ENCODE measurements at regions not wholly inside any gene's neighbourhood (a gene's known extent, or its start where the extent isn't known, plus 50 kb on each side); places are given as distances from the start of the nearest gene placed in this dataset.
"Not testable (repeated sequence)": the region's sequence is repeated elsewhere in the genome, so short reads cannot be mapped to it uniquely, and the experiment has no call there.

DNA sequence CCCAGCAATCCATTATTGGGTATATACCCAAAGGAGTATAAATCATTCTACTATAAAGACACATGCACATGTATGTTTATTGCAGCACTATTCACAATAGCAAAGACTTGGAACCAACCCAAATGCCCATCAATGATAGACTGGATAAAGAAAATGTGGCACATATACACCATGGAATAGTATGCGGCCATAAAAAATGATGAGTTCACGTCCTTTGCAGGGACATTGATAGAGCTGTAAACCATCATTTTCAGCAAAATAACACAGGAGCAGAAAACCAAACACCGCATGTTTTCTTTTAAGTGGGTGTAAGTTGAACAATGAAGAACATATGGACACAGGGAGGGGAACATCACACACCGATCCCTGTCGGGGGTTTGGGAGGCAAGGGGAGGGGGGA is 56.7 kb downstream of the PALS2 start:
- DNase-seq (ENCODE audit: unreplicated experiment); H3K27ac Mint-ChIP-seq (ENCODE audit: low read depth, unreplicated experiment); H3K4me3 Mint-ChIP-seq (ENCODE audit: unreplicated experiment); H3K27me3 Mint-ChIP-seq (ENCODE audit: insufficient read depth, unreplicated experiment); H3K36me3 Mint-ChIP-seq (ENCODE audit: insufficient read depth, unreplicated experiment); intact Hi-C loops (cut with micrococcal nuclease); H3K4me1 Mint-ChIP-seq (ENCODE audit: insufficient read depth, unreplicated experiment); BruUV-seq (replicated peaks); POLR2A ChIA-PET: not testable (repeated sequence)
- H3K9me3 Mint-ChIP-seq (ENCODE audit: unreplicated experiment) = peaks cover 26% of the 10 kb centered on the region
- CTCF ChIA-PET = interaction anchor here (1.1 kb wide), 1 partner anchor 182 kb away, joined by 5 read pairs; no protein-coding TSS in a partner anchor

DNA sequence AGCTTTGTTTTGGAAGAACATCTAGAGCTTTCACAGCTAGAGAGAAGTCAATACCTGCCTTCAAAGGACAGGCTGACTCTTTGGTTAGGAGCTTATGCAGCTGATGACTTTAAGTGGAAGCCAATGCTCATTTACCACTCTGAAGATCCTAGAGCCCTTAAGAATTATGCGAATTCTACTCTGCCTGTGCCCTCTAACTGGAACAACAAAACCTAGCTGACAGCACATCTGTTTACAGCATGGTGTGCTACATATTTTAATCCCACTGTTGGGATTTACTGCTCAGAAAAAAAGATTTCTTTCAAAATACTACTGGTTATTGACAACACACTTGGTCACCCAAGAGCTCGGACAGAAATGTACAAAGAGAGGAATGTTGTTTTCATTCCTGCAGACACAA is 57.3 kb downstream of the PALS2 start:
- no peaks in the 10 kb centered on the region for H3K4me1 Mint-ChIP-seq (ENCODE audit: insufficient read depth, unreplicated experiment)

DNA sequence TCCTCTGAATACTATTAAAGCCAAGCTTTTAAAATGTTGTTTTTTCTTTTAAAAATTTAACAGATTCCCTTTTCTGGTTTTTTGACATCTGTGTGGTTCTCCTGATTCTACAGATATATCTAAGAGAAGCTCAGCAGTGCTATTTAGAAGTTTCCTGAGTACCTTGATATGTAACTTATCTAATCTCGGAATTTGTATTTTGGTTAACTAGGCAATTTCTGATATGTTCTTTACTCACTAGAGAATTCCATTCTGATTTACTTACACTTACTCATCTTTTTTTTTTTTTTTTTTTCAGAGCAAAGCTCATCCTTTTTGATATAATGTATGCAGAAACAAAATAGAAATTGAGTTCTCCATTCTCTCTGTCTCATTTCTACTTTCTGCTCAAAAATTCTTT is 63.8 kb downstream of the PALS2 start:
- POLR2A ChIA-PET = interaction anchor here (0.9 to 2.8 kb wide), 2 partner anchors 10 to 64 kb away, joined by 3 to 11 read pairs; partner anchors contain the start of gene PALS2
- no peak overlapping the region for H3K27ac Mint-ChIP-seq (ENCODE audit: low read depth, unreplicated experiment)

More for the DNA sequence above, 57.3 kb downstream of the PALS2 start:
- DNase-seq (ENCODE audit: unreplicated experiment) = no peak
- H3K9me3 Mint-ChIP-seq (ENCODE audit: unreplicated experiment) = peaks cover 26% of the 10 kb centered on the region
- intact Hi-C loops (cut with micrococcal nuclease) = no loop called here
- no peak overlapping the region for H3K4me3 Mint-ChIP-seq (ENCODE audit: unreplicated experiment)
- BruUV-seq (replicated peaks) = no TSS peak
- no peaks in the 10 kb centered on the region for H3K27me3 Mint-ChIP-seq (ENCODE audit: insufficient read depth, unreplicated experiment)
- H3K27ac Mint-ChIP-seq (ENCODE audit: low read depth, unreplicated experiment) = no peak overlapping the region
- ChIA-PET CTCF (interaction anchor here (1.1 kb wide), 1 partner anchor 182 kb away, joined by 5 read pairs; no protein-coding TSS in a partner anchor), POLR2A (no interaction called here)
- TF ChIP-seq, protein P1, sequence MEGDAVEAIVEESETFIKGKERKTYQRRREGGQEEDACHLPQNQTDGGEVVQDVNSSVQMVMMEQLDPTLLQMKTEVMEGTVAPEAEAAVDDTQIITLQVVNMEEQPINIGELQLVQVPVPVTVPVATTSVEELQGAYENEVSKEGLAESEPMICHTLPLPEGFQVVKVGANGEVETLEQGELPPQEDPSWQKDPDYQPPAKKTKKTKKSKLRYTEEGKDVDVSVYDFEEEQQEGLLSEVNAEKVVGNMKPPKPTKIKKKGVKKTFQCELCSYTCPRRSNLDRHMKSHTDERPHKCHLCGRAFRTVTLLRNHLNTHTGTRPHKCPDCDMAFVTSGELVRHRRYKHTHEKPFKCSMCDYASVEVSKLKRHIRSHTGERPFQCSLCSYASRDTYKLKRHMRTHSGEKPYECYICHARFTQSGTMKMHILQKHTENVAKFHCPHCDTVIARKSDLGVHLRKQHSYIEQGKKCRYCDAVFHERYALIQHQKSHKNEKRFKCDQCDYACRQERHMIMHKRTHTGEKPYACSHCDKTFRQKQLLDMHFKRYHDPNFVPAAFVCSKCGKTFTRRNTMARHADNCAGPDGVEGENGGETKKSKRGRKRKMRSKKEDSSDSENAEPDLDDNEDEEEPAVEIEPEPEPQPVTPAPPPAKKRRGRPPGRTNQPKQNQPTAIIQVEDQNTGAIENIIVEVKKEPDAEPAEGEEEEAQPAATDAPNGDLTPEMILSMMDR (IDR thresholded peaks at IDR 0.05; ENCODE audit: unreplicated experiment) = no peak
- peaks cover 8% of the 10 kb centered on the region for H3K36me3 Mint-ChIP-seq (ENCODE audit: insufficient read depth, unreplicated experiment)

DNA sequence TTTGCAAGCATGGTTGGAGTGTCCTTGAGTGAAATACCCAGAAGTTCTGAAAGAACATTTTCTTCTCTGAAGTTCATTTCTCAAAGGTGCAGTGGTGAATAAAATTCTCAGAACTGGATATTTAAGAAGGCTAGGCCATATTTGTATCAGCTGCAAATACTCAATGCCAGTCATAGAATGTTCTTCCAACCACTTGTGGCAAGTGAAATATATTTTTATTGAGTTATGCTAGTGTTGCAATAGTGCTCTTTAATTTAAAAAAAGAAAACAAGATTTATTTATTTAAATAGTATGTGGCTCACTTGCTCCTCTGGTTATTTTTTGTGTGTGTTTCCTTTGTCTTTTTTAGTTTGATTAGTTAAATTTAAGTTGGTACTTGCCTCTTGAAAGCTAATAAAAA is 64.5 kb downstream of the PALS2 start:
- Mint-ChIP-seq H3K36me3 (ENCODE audit: insufficient read depth, unreplicated experiment) (peaks cover under 1% of the 10 kb centered on the region), H3K4me1 (ENCODE audit: insufficient read depth, unreplicated experiment) (no peaks in the 10 kb centered on the region), H3K27me3 (ENCODE audit: insufficient read depth, unreplicated experiment) (no peaks in the 10 kb centered on the region), H3K27ac (ENCODE audit: low read depth, unreplicated experiment) (no peak overlapping the region), H3K4me3 (ENCODE audit: unreplicated experiment) (no peak overlapping the region), H3K9me3 (ENCODE audit: unreplicated experiment) (no peaks in the 10 kb centered on the region)
- BruUV-seq (replicated peaks) = no TSS peak
- DNase-seq (ENCODE audit: unreplicated experiment) = no peak
- TF ChIP-seq, protein P1 (IDR thresholded peaks at IDR 0.05; ENCODE audit: unreplicated experiment) = no peak
- ChIA-PET POLR2A (interaction anchor here (2.8 kb wide), 1 partner anchor 64 kb away, joined by 11 read pairs; the partner anchor contains the start of gene PALS2), CTCF (interaction anchor here (0.6 kb wide), 1 partner anchor 579 kb away, joined by 3 read pairs; no protein-coding TSS in a partner anchor)
- intact Hi-C loops (cut with micrococcal nuclease) = no loop called here

More for the DNA sequence above, 63.8 kb downstream of the PALS2 start:
- H3K27me3 Mint-ChIP-seq (ENCODE audit: insufficient read depth, unreplicated experiment) = no peaks in the 10 kb centered on the region
- no peaks in the 10 kb centered on the region for H3K36me3 Mint-ChIP-seq (ENCODE audit: insufficient read depth, unreplicated experiment)
- H3K4me3 Mint-ChIP-seq (ENCODE audit: unreplicated experiment) = no peak overlapping the region
- DNase-seq (ENCODE audit: unreplicated experiment) = no peak
- TF ChIP-seq, protein P1 (IDR thresholded peaks at IDR 0.05; ENCODE audit: unreplicated experiment) = no peak
- H3K9me3 Mint-ChIP-seq (ENCODE audit: unreplicated experiment) = no peaks in the 10 kb centered on the region
- CTCF ChIA-PET = interaction anchor here (0.6 kb wide), 1 partner anchor 139 kb away, joined by 3 read pairs; no protein-coding TSS in a partner anchor
- intact Hi-C loops (cut with micrococcal nuclease) = no loop called here
- BruUV-seq (replicated peaks) = no TSS peak
- H3K4me1 Mint-ChIP-seq (ENCODE audit: insufficient read depth, unreplicated experiment) = no peaks in the 10 kb centered on the region

DNA sequence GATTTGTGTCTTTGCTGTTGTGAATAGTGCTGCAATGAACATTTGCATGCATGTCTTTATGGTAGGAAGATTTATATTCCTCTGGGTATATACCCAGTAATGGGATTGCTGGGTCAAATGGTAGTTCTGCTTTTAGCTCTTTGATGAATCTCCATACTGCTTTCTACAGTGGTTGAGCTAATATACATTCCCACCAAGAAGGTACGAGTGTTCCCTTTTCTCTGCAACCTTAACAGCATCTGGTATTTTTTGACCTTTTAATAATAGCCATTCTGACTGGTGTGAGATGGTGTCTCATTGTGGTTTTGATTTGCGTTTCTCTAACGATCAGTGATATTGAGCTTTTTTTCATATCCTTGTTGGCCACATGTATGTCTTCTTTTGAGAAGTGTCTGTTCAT is 71.3 kb downstream of the PALS2 start:
- H3K4me1 Mint-ChIP-seq (ENCODE audit: insufficient read depth, unreplicated experiment); intact Hi-C loops (cut with micrococcal nuclease); H3K27ac Mint-ChIP-seq (ENCODE audit: low read depth, unreplicated experiment); DNase-seq (ENCODE audit: unreplicated experiment); H3K4me3 Mint-ChIP-seq (ENCODE audit: unreplicated experiment); BruUV-seq (replicated peaks); H3K9me3 Mint-ChIP-seq (ENCODE audit: unreplicated experiment); H3K27me3 Mint-ChIP-seq (ENCODE audit: insufficient read depth, unreplicated experiment): not testable (repeated sequence)
- H3K36me3 Mint-ChIP-seq (ENCODE audit: insufficient read depth, unreplicated experiment) = peaks cover 18% of the 10 kb centered on the region
- POLR2A ChIA-PET = interaction anchor here (0.6 kb wide), 1 partner anchor 1036 kb away, joined by 7 read pairs; no protein-coding TSS in a partner anchor
- CTCF ChIA-PET = interaction anchor here (0.7 kb wide), 2 partner anchors 39 to 1099 kb away, joined by 3 read pairs; no protein-coding TSS in a partner anchor
